ENCODE measurements at regions not wholly inside any gene's neighbourhood (a gene's known extent, or its start where the extent isn't known, plus 50 kb on each side); places are given as distances from the start of the nearest gene placed in this dataset.

DNA sequence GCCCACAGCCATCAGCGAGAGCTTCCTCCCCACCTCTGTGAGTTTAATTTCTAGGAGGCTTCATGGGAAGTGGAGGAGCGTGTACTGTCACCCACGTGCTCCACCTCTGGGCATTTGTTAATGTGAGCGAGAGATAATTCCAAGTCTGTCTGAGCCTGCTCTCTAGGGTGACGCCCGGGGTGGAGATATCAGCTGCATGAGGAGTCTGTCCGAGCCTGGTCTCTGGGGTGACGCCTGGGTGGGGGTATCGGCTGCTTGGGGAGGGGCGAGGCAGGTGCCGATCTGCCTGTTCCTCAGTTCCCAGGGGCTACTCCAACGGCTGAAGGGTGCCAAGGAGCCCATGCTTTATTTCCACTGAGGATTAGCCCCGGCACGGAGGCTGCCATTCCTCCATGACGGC lies 735.0 kb downstream of the BRD1 start:
- Histone ChIP-seq H3K4me1 (ENCODE audit: insufficient read depth) (no peaks in the 10 kb centered on the region), H3K27me3 (replicated peaks; ENCODE audit: insufficient read depth) (no peaks in the 10 kb centered on the region), H3K4me2 (ENCODE audit: unreplicated experiment) (no peak overlapping the region), H3K27ac (no peak overlapping the region), H3K4me3 (no peak overlapping the region), H2AFZ (no peak overlapping the region), H3K9me2 (ENCODE audit: insufficient read depth) (no peaks in the 10 kb centered on the region), H3K9me3 (ENCODE audit: low read depth) (no peaks in the 10 kb centered on the region), H3K79me2 (ENCODE audit: insufficient read depth) (no peaks in the 10 kb centered on the region), H4K20me1 (ENCODE audit: insufficient read depth) (no peaks in the 10 kb centered on the region), H3K9ac (no peak overlapping the region), H3F3A (ENCODE audit: insufficient read depth) (no peaks in the 10 kb centered on the region), H3K36me3 (ENCODE audit: low read depth) (no peaks in the 10 kb centered on the region)
- no peak for DNase-seq
- in situ Hi-C loops (cut with MboI) = no loop called here
- 71 to 72% methylated on average over 12 to 15 of the region's 15 CpGs for WGBS, 2 experiments (ENCODE audit: low coverage in 1 of 2, low lambda C conversion rate in 2 of 2, missing lambda C conversion rate in 2 of 2)
- TF ChIP-seq EZH2phosphoT487 (IDR thresholded peaks at IDR 0.05; ENCODE audit: insufficient read depth, low read depth) = no peak

DNA sequence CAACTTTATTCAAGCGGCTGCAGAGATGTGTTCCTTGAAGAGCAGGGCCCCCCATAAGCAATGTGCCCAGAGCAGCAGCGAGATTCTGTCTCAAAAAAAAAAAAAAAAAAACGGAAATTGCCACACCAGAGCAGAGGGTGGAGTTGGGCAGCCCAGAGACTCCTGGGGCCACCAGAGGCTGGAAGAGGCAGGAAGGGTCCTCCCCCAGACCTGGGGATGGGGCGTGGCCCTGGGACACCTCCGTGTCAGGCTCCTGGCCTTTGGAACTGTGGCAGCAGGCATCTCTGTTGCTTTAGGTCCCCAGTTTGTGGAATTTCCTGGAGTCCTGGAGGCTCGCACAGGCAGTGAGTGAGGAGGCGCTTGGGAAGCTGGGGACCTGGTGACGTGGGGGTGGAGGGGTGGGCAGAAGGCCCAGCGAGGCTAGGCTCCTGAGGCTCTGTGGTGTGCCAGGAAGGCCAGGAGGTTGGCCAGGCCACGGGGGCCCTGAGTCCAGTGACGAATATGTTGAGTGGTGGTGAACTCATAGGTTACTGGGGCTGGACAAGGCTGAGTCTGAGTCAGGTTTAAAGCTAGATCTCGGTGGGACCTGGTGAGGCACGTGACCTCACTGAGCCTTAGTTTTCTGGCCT lies 735.6 kb downstream of the BRD1 start:
- Histone ChIP-seq H4K20me1 (ENCODE audit: insufficient read depth) (no peaks in the 10 kb centered on the region), H3K9ac (no peak overlapping the region), H3K4me2 (ENCODE audit: unreplicated experiment) (no peak overlapping the region), H2AFZ (no peak overlapping the region), H3K79me2 (ENCODE audit: insufficient read depth) (no peaks in the 10 kb centered on the region), H3K9me3 (ENCODE audit: low read depth) (no peaks in the 10 kb centered on the region), H3F3A (ENCODE audit: insufficient read depth) (no peaks in the 10 kb centered on the region), H3K9me2 (ENCODE audit: insufficient read depth) (no peaks in the 10 kb centered on the region), H3K4me3 (no peak overlapping the region), H3K27me3 (replicated peaks; ENCODE audit: insufficient read depth) (no peaks in the 10 kb centered on the region), H3K36me3 (ENCODE audit: low read depth) (no peaks in the 10 kb centered on the region), H3K4me1 (ENCODE audit: insufficient read depth) (no peaks in the 10 kb centered on the region), H3K27ac (no peak overlapping the region)
- in situ Hi-C loops (cut with MboI) = no loop called here
- 33 to 36% methylated on average over 11 to 13 of the region's 13 CpGs for WGBS, 2 experiments (ENCODE audit: low coverage in 1 of 2, low lambda C conversion rate in 2 of 2, missing lambda C conversion rate in 2 of 2)
- no peak for DNase-seq
- TF ChIP-seq EZH2phosphoT487 (IDR thresholded peaks at IDR 0.05; ENCODE audit: insufficient read depth, low read depth) (no peak), EZH2 (IDR thresholded peaks at IDR 0.05; ENCODE audit: insufficient read depth, poor library complexity, severe bottlenecking) (no peak)

DNA sequence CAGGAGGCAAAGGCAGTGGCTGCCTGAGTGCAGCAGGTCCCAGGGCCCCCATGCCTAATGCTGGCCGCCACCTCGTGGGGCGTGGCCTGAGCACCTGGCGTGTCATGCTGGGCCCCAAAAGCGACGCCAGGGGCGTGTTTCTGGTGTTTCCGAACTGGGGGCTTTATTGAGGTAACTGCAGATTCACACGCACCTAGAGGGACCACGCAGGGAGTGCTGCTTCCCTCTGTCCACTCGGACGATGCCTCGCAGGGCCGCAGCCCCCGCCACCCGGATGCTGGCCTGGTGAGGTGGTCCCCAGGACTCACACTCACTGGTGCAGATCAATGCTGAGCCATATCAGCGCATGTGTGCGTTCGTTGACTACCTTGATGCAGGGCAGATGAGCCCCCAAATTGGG lies 736.2 kb downstream of the BRD1 start:
- H3K4me2 ChIP-seq (ENCODE audit: unreplicated experiment) = no peak overlapping the region
- no peaks in the 10 kb centered on the region for H3K27me3 ChIP-seq (replicated peaks; ENCODE audit: insufficient read depth)
- H3K36me3 ChIP-seq (ENCODE audit: low read depth) = no peaks in the 10 kb centered on the region
- H4K20me1 ChIP-seq (ENCODE audit: insufficient read depth) = no peaks in the 10 kb centered on the region
- 64 to 70% methylated on average over 19 of the region's 19 CpGs for WGBS, 2 experiments (ENCODE audit: low coverage in 1 of 2, low lambda C conversion rate in 2 of 2, missing lambda C conversion rate in 2 of 2)
- no peak overlapping the region for H3K4me3 ChIP-seq
- in situ Hi-C loops (cut with MboI) = no loop called here
- no peaks in the 10 kb centered on the region for H3K9me2 ChIP-seq (ENCODE audit: insufficient read depth)
- H3K27ac ChIP-seq = no peak overlapping the region
- H3K9me3 ChIP-seq (ENCODE audit: low read depth) = no peaks in the 10 kb centered on the region
- H2AFZ ChIP-seq = no peak overlapping the region
- H3F3A ChIP-seq (ENCODE audit: insufficient read depth) = no peaks in the 10 kb centered on the region
- no peaks in the 10 kb centered on the region for H3K79me2 ChIP-seq (ENCODE audit: insufficient read depth)
- no peaks in the 10 kb centered on the region for H3K4me1 ChIP-seq (ENCODE audit: insufficient read depth)
- DNase-seq = no peak
- no peak overlapping the region for H3K9ac ChIP-seq
- TF ChIP-seq EZH2phosphoT487 (IDR thresholded peaks at IDR 0.05; ENCODE audit: insufficient read depth, low read depth) (no peak), EZH2 (IDR thresholded peaks at IDR 0.05; ENCODE audit: insufficient read depth, poor library complexity, severe bottlenecking) (no peak)

DNA sequence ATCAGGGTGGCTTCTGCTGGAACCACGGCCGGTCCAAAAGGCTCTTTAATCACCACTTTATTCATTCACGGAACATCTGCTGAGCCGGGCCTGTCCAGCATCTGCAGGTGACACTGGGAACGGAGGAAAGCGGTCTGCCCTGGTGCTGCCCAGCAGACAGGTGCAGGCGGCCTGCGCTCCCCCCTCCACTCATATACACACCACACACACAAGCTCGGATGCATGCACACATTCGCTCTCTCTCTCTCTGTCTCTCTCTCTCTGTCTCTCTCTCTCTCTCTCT lies 736.9 kb downstream of the BRD1 start:
- H3K36me3 ChIP-seq (ENCODE audit: low read depth) = no peaks in the 10 kb centered on the region
- no peak overlapping the region for H2AFZ ChIP-seq
- in situ Hi-C loops (cut with MboI) = no loop called here
- H3K4me1 ChIP-seq (ENCODE audit: insufficient read depth) = no peaks in the 10 kb centered on the region
- H3F3A ChIP-seq (ENCODE audit: insufficient read depth) = no peaks in the 10 kb centered on the region
- TF ChIP-seq EZH2phosphoT487 (IDR thresholded peaks at IDR 0.05; ENCODE audit: insufficient read depth, low read depth) (no peak), EZH2 (IDR thresholded peaks at IDR 0.05; ENCODE audit: insufficient read depth, poor library complexity, severe bottlenecking) (no peak)
- no peaks in the 10 kb centered on the region for H3K27me3 ChIP-seq (replicated peaks; ENCODE audit: insufficient read depth)
- H3K9me3 ChIP-seq (ENCODE audit: low read depth) = no peaks in the 10 kb centered on the region
- H3K4me3 ChIP-seq = no peak overlapping the region
- H3K79me2 ChIP-seq (ENCODE audit: insufficient read depth) = no peaks in the 10 kb centered on the region
- no peak overlapping the region for H3K4me2 ChIP-seq (ENCODE audit: unreplicated experiment)
- no peak overlapping the region for H3K9ac ChIP-seq
- no peaks in the 10 kb centered on the region for H4K20me1 ChIP-seq (ENCODE audit: insufficient read depth)
- DNase-seq = no peak
- WGBS, 2 experiments (ENCODE audit: low coverage in 1 of 2, low lambda C conversion rate in 2 of 2, missing lambda C conversion rate in 2 of 2) = 46 to 54% methylated on average over 10 of the region's 10 CpGs
- H3K27ac ChIP-seq = no peak overlapping the region
- H3K9me2 ChIP-seq (ENCODE audit: insufficient read depth) = no peaks in the 10 kb centered on the region
